ENCODE measurements at regions not wholly inside any gene's neighbourhood (a gene's known extent, or its start where the extent isn't known, plus 50 kb on each side); places are given as distances from the start of the nearest gene placed in this dataset.
"Not testable (repeated sequence)": the region's sequence is repeated elsewhere in the genome, so short reads cannot be mapped to it uniquely, and the experiment has no call there.

DNA sequence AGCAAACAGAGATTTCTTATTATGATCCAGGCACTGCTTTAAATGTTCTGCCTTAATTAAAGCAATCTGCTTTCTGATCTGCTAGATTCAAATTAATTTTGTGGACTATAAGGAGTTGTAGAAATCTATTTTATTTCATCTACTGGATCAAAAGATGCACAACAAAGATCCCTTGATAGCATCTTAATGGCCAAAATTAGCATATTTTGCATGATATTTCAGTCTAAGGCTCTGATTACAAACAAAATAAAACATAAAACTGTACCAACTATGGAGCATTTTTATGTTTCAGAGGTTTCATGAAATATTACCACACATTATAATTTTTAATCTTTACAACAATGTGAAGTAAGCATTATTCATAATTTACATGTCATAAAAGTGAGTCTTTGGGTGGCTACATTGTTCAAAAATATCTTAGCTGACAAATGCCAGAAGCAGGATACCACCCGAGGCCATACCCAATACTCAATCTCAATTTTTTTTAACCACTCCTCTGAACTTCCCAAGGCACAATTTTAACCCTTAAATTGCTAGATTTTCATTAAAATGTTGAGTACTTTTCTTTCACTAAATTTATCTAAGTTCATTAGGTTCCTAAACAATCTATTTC, 929.5 kb downstream of the KCNA4 start:
- intact Hi-C loops (cut with DNase I; ENCODE audit: low total_unique reads), result no loop called here
- H3K9me3 ChIP-seq, result peaks cover 0 to 5% of the 10 kb centered on the region in 2 donors

DNA sequence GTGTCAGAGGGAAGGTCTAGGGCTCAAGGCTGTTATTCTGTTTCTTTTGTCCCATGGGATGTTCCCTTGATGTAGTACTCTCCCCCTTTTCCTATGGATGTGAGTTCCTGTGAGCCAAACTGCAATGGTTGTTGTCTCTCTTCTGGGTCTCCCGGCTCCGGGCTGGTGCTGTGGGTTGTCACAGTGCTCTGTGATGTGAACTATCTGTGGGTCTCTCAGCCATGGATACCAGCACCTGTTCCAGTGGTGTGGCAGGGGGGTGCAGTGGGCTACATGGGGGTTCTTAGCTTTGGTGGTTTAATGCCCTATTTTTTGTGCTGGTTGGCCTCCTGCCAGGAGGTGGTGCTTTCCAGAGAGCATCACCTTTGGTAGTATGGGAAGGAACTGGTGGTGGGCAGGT, 941.1 kb downstream of the KCNA4 start:
- intact Hi-C loops (cut with DNase I; ENCODE audit: low total_unique reads), result no loop called here
- DNase-seq (ENCODE audit: low spot score in 2 of 2), result no peak
- Histone ChIP-seq H3K27me3 (no peaks in the 10 kb centered on the region), H3K27ac (no peak overlapping the region), H3K4me3 (no peak overlapping the region), H3K9me3 (peaks cover 5 to 29% of the 10 kb centered on the region in 2 donors), H3K36me3 (no peaks in the 10 kb centered on the region), H3K4me1 (no peaks in the 10 kb centered on the region)
- TF ChIP-seq, protein P1, sequence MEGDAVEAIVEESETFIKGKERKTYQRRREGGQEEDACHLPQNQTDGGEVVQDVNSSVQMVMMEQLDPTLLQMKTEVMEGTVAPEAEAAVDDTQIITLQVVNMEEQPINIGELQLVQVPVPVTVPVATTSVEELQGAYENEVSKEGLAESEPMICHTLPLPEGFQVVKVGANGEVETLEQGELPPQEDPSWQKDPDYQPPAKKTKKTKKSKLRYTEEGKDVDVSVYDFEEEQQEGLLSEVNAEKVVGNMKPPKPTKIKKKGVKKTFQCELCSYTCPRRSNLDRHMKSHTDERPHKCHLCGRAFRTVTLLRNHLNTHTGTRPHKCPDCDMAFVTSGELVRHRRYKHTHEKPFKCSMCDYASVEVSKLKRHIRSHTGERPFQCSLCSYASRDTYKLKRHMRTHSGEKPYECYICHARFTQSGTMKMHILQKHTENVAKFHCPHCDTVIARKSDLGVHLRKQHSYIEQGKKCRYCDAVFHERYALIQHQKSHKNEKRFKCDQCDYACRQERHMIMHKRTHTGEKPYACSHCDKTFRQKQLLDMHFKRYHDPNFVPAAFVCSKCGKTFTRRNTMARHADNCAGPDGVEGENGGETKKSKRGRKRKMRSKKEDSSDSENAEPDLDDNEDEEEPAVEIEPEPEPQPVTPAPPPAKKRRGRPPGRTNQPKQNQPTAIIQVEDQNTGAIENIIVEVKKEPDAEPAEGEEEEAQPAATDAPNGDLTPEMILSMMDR (IDR thresholded peaks at IDR 0.05), result no peak
- TF ChIP-seq POLR2A (IDR thresholded peaks at IDR 0.05), result no peak
- no peak for TF ChIP-seq POLR2AphosphoS5 (IDR thresholded peaks at IDR 0.05)

More for the DNA sequence above, 929.5 kb downstream of the KCNA4 start:
- H3K36me3 ChIP-seq, result no peaks in the 10 kb centered on the region
- no peaks in the 10 kb centered on the region for H3K4me1 ChIP-seq
- H3K27me3 ChIP-seq, result no peaks in the 10 kb centered on the region
- TF ChIP-seq, protein P1 (IDR thresholded peaks at IDR 0.05), result no peak
- TF ChIP-seq POLR2AphosphoS5 (IDR thresholded peaks at IDR 0.05) (no peak), POLR2A (IDR thresholded peaks at IDR 0.05) (no peak)
- H3K27ac ChIP-seq, result no peak overlapping the region
- DNase-seq (ENCODE audit: low spot score in 2 of 2), result no peak
- H3K4me3 ChIP-seq, result no peak overlapping the region

DNA sequence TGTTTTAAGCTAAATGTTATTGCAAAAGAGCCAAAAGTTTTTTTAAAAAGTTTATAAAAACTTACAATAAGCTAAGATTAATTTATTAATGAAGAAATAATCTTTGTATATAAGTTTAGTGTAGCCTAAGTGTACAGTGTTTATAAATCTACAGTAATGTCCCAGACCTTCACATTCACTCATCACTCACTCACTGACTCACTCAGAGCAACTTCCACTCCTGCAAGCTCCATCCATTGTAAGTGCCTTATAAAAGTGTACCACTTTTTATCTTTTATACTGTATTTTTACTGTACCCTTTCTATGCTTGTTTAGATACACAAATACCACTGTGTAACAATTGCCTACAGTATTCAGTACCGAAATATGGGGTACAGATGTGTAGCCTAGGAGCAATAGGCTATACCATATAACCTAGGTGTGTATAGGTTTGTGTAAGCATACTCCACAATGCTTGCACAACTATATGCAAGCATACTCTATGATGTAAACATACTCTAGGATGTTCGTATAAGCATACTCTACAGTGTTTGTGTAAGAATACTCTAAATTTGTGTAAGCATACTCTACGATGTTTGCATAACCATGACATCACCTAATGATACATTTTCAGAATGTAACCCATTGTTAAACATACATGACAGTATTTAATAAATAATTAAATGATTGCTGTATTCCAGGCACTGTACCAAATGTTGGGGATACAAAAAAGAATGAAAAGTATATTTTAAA, 953.0 kb downstream of the KCNA4 start:
- H3K4me1 ChIP-seq, result no peaks in the 10 kb centered on the region
- H3K27me3 ChIP-seq, result no peaks in the 10 kb centered on the region
- intact Hi-C loops (cut with DNase I; ENCODE audit: low total_unique reads), result no loop called here
- no peak overlapping the region for H3K27ac ChIP-seq
- H3K9me3 ChIP-seq, result no peaks in the 10 kb centered on the region
- H3K36me3 ChIP-seq, result no peaks in the 10 kb centered on the region
- TF ChIP-seq POLR2AphosphoS5 (IDR thresholded peaks at IDR 0.05), result no peak
- TF ChIP-seq POLR2A (IDR thresholded peaks at IDR 0.05), result no peak
- TF ChIP-seq, protein P1 (IDR thresholded peaks at IDR 0.05), result no peak
- no peak overlapping the region for H3K4me3 ChIP-seq
- no peak for DNase-seq (ENCODE audit: low spot score in 2 of 2)

DNA sequence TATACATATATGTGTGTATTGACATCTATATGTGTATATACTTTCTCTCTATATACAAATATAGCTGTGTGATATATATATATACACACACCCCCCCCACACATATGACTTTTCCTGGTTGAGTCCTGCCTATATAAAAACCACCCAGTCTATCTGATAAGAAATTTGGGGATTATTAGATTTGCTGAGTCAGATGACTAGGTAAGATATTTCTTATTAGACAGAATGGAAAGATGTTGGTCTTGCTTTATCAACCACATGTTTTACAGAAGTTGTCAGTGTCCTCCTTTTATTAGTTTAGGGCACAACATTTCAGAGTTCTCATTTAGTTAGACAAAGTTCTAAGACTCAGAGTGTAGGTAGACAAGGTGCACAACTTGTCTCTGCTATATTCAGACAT, 953.3 kb downstream of the METTL15 start:
- H3K27ac ChIP-seq, result no peak overlapping the region
- no peak for DNase-seq (ENCODE audit: low spot score in 2 of 2)
- intact Hi-C loops (cut with DNase I; ENCODE audit: low total_unique reads), result no loop called here
- no peaks in the 10 kb centered on the region for H3K27me3 ChIP-seq
- no peak overlapping the region for H3K4me3 ChIP-seq
- H3K9me3 ChIP-seq, result no peaks in the 10 kb centered on the region
- H3K36me3 ChIP-seq, result no peaks in the 10 kb centered on the region
- H3K4me1 ChIP-seq, result no peaks in the 10 kb centered on the region
- TF ChIP-seq POLR2AphosphoS5 (IDR thresholded peaks at IDR 0.05), result no peak

DNA sequence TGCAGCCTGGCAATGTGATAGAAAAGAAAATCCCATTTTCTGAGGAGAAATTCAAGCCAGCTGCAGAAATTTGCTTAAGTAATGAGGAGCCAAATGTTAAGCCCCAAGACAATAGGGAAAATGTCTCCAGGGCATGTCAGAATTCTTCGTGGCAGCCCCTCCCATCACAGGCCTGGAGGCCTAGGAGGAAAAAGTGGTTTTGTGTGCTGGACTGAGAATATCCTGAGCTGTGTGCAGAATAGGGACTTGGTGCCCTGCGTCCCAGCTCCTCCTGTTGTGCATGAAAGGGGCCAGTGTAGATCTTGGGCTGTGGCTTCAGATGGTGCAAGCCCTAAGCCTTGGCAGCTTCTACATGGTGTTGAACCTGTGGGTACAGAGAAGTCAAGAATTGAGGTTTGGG, 948.3 kb downstream of the METTL15 start:
- intact Hi-C loops (cut with DNase I; ENCODE audit: low total_unique reads); H3K4me1 ChIP-seq; H3K36me3 ChIP-seq; DNase-seq (ENCODE audit: low spot score in 2 of 2); H3K27me3 ChIP-seq; H3K4me3 ChIP-seq; H3K27ac ChIP-seq; H3K9me3 ChIP-seq: not testable (repeated sequence)

DNA sequence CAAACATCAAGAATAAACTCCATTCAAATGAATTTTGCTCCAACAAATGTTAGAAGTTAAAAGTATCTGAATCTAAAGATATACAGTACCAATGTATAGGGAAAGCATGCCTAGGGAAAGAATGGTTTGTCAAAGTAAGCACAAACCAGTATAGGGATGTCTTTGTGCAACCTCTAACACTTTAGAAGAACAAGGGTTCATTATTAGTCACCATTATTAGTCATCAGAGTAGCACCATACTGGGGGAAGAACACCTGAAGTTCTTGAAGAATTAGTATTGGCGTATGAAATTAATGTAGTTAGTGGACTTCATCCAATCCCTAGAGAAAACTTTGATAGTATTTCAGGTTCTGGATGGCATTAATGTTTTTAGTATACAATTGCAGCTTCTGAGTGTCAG, 943.7 kb downstream of the METTL15 start:
- H3K36me3 ChIP-seq, result no peaks in the 10 kb centered on the region
- H3K4me1 ChIP-seq, result no peaks in the 10 kb centered on the region
- no peaks in the 10 kb centered on the region for H3K27me3 ChIP-seq
- DNase-seq (ENCODE audit: low spot score in 2 of 2), result no peak
- H3K9me3 ChIP-seq, result no peaks in the 10 kb centered on the region
- intact Hi-C loops (cut with DNase I; ENCODE audit: low total_unique reads), result no loop called here
- no peak overlapping the region for H3K4me3 ChIP-seq
- TF ChIP-seq POLR2AphosphoS5 (IDR thresholded peaks at IDR 0.05) (no peak), POLR2A (IDR thresholded peaks at IDR 0.05) (no peak)
- TF ChIP-seq, protein P1 (IDR thresholded peaks at IDR 0.05), result no peak
- H3K27ac ChIP-seq, result no peak overlapping the region

DNA sequence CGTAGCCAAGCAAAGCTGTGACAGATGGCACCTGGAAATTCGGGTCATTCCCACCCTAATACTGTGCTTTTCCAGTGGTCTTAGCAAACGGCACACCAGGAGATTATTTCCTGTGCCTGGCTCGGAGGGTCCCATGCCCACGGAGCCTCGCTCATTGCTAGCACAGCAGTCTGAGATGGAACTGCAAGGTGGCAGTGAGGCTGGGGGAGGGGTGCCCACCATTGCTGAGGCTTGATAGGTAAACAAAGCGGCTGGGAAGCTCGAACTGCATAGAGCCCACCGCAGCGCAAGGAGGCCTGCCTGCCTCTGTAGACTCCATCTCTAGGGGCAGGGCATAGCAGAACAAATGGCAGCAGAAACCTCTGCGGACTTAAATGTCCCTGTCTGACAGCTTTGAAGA, 942.8 kb downstream of the METTL15 start:
- H3K36me3 ChIP-seq; H3K4me1 ChIP-seq; DNase-seq (ENCODE audit: low spot score in 2 of 2); H3K27ac ChIP-seq; intact Hi-C loops (cut with DNase I; ENCODE audit: low total_unique reads); H3K9me3 ChIP-seq; H3K4me3 ChIP-seq; H3K27me3 ChIP-seq: not testable (repeated sequence)

Measured in breast epithelium (tissue), 4 donors.